CD14-positive monocyte (primary cell): ENCODE measurements at regions not wholly inside any gene's neighbourhood (a gene's known extent, or its start where the extent isn't known, plus 50 kb on each side); places are given as distances from the start of the nearest gene placed in this dataset.
A peak's percentile ranks its signal among the peaks of the same experiment; 100 is the strongest.

Experiments
- DNase-seq, 3 donors: peaks; one replicate each; pipeline ENCODE4 v3.0.0-alpha.2; 2011 to 2022
- H2AFZ ChIP-seq: 2 replicates; pipeline ENCODE4 v1.6.0; 2012; ENCODE audit warnings: mild to moderate bottlenecking, low read depth, low read length, inconsistent platforms; ENCODE audit not compliant: insufficient read depth, poor library complexity, severe bottlenecking
- H3K27ac ChIP-seq, 2 donors: 1 replicate in 1 of 2; 2 replicates in 1 of 2; pipeline ENCODE4 v1.5.1; 2012 to 2013; ENCODE audit warnings: low read length in 2 of 2, control low read depth in 1 of 2, inconsistent platforms in 1 of 2, low read depth in 1 of 2, mild to moderate bottlenecking in 1 of 2
- H3K27me3 ChIP-seq, 2 donors: one replicate each; pipeline versions ENCODE4 v1.6.0 to v1.6.1; 2011 to 2013; ENCODE audit warnings: low read length in 2 of 2; ENCODE audit not compliant: control insufficient read depth in 2 of 2, insufficient read depth in 2 of 2
- H3K36me3 ChIP-seq, 2 donors: replicated peaks in 1 of 2; 1 replicate in 1 of 2; 2 replicates in 1 of 2; pipeline versions ENCODE4 v1.5.1 to v1.6.1; 2012 to 2013; ENCODE audit warnings: low read length in 2 of 2, control low read depth in 1 of 2, inconsistent platforms in 1 of 2, mild to moderate bottlenecking in 1 of 2; ENCODE audit not compliant: insufficient read depth in 2 of 2, control insufficient read depth in 1 of 2
- H3K4me1 ChIP-seq, 2 donors: 1 replicate in 1 of 2; 2 replicates in 1 of 2; pipeline versions ENCODE4 v1.5.1 to v1.6.1; 2012 to 2013; ENCODE audit warnings: low read length in 2 of 2, control low read depth in 1 of 2, inconsistent platforms in 1 of 2, mild to moderate bottlenecking in 1 of 2, moderate library complexity in 1 of 2; ENCODE audit not compliant: insufficient read depth in 2 of 2, control insufficient read depth in 1 of 2
- H3K4me2 ChIP-seq: replicated peaks from 2 replicates; pipeline ENCODE3; 2012; ENCODE audit warnings: low read length, moderate library complexity, mild to moderate bottlenecking; ENCODE audit not compliant: poor library complexity, severe bottlenecking; ENCODE audit errors: extremely low read depth
- H3K4me3 ChIP-seq, 3 experiments: fragments of 200-600 bp in 1 of 3; sonication (generic) in 1 of 3; replicated peaks in 1 of 3; 1 replicate in 2 of 3; 2 replicates in 1 of 3; pipeline ENCODE4 v1.5.1; 2011 to 2013; ENCODE audit warnings: low read length in 3 of 3, mild to moderate bottlenecking in 3 of 3, control low read depth in 2 of 3, low read depth in 2 of 3, inconsistent platforms in 1 of 3, moderate library complexity in 1 of 3
- H3K79me2 ChIP-seq: 2 replicates; pipeline ENCODE4 v1.6.0; 2012; ENCODE audit warnings: mild to moderate bottlenecking, control low read depth, inconsistent platforms, low read length, moderate library complexity; ENCODE audit not compliant: insufficient read depth
- H3K9ac ChIP-seq: 2 replicates; pipeline ENCODE4 v1.6.0; 2017; ENCODE audit warnings: low read length, mild to moderate bottlenecking; ENCODE audit not compliant: insufficient read depth, poor library complexity, severe bottlenecking
- H3K9me3 ChIP-seq, 2 donors: replicated peaks in 1 of 2; 1 replicate in 1 of 2; 2 replicates in 1 of 2; pipeline versions ENCODE4 v1.5.1 to v1.6.1; 2012 to 2013; ENCODE audit warnings: low read length in 2 of 2, control low read depth in 1 of 2; ENCODE audit not compliant: control insufficient read depth in 1 of 2, insufficient read depth in 1 of 2
- H4K20me1 ChIP-seq: 2 replicates; pipeline ENCODE4 v1.6.0; 2012; ENCODE audit warnings: mild to moderate bottlenecking, low read length, control low read depth, moderate library complexity; ENCODE audit not compliant: insufficient read depth
- H3K27ac Mint-ChIP-seq, 7 donors: one replicate each; pipeline ENCODE4 v1.8.0; 2020; ENCODE audit warnings: mild to moderate bottlenecking in 7 of 7, mixed read lengths in 7 of 7, moderate library complexity in 6 of 7, inconsistent platforms in 2 of 7
- H3K27me3 Mint-ChIP-seq, 3 donors: one replicate each; pipeline ENCODE4 v1.8.0; 2021 to 2022; ENCODE audit warnings: low read depth in 3 of 3, mild to moderate bottlenecking in 3 of 3, mixed read lengths in 3 of 3, moderate library complexity in 3 of 3, inconsistent platforms in 1 of 3
- H3K36me3 Mint-ChIP-seq, 2 donors: one replicate each; pipeline ENCODE4 v1.8.0; 2020; ENCODE audit warnings: mixed read lengths in 2 of 2, inconsistent platforms in 1 of 2, mild to moderate bottlenecking in 1 of 2
- H3K4me1 Mint-ChIP-seq: one replicate; pipeline ENCODE4 v1.8.0; 2020; ENCODE audit warnings: mild to moderate bottlenecking, mixed read lengths
- H3K4me3 Mint-ChIP-seq, 2 donors: one replicate each; pipeline ENCODE4 v1.8.0; 2020; ENCODE audit warnings: mild to moderate bottlenecking in 2 of 2, mixed read lengths in 2 of 2, moderate library complexity in 1 of 2
- H3K9me3 Mint-ChIP-seq, 7 donors: one replicate each; pipeline ENCODE4 v1.8.0; 2020 to 2022; ENCODE audit warnings: mixed read lengths in 7 of 7, mild to moderate bottlenecking in 6 of 7, moderate library complexity in 6 of 7, inconsistent platforms in 2 of 7
- CTCF ChIP-seq: fragments of 200-600 bp; IDR thresholded peaks from one replicate; pipeline ENCODE4 v1.8.0; 2022; ENCODE audit warnings: antibody characterized with exemption, mild to moderate bottlenecking
- WGBS: methylation state at CpG from one replicate; pipeline ENCODE4 v1.1.5; 2013; ENCODE audit warnings: missing lambda C conversion rate; ENCODE audit not compliant: insufficient coverage; 5-methylcytosine and 5-hydroxymethylcytosine counted together
- intact Hi-C, 2 donors: fragments of 100-400 bp; cut with micrococcal nuclease; formaldehyde crosslinking; loops; one replicate each; pipeline versions ENCODE4 v1.15.0 to v1.15.1; 2023

GRCh38 chr5:89303033-89303480, 420.1 kb upstream of the MEF2C start:
- peak overlapping the region; percentile 52 for H2AFZ ChIP-seq
- no peaks in the 10 kb centered on the region for H4K20me1 ChIP-seq
- H3K4me3 ChIP-seq: peak overlapping the region in 2 of 3 experiments; percentile 19 to 34
- no CpG with 5 or more reads among the region's 4 CpGs for WGBS
- no peak overlapping the region for H3K9ac ChIP-seq
- H3K36me3 ChIP-seq: no peaks in the 10 kb centered on the region
- no peak for TF ChIP-seq CTCF
- intact Hi-C loops: loop anchor here in 1 of 2 donors (10.0 kb wide), 1 partner anchor 92 kb away; no protein-coding TSS in a partner anchor
- Mint-ChIP-seq H3K9me3 (peaks cover 0 to 4% (median 3%) of the 10 kb centered on the region in 7 donors), H3K27me3 (peaks cover 0 to 1% (median 0%) of the 10 kb centered on the region in 3 donors), H3K4me1 (peaks cover 55% of the 10 kb centered on the region), H3K36me3 (peaks cover 0 to 3% of the 10 kb centered on the region in 2 donors), H3K4me3 (peak overlapping the region; percentile 0 to 46), H3K27ac (peak overlapping the region; percentile 75 to 89 (median 82))
- H3K9me3 ChIP-seq: no peaks in the 10 kb centered on the region
- peak overlapping the region; percentile 66 for H3K4me2 ChIP-seq
- DNase-seq: peak; percentile 82 to 94 (median 90)
- H3K27ac ChIP-seq: peak overlapping the region in 1 of 2 donors; percentile 84
- peaks cover 42 to 58% of the 10 kb centered on the region in 2 donors for H3K4me1 ChIP-seq
- H3K79me2 ChIP-seq: no peaks in the 10 kb centered on the region
- no peaks in the 10 kb centered on the region for H3K27me3 ChIP-seq

DNA sequence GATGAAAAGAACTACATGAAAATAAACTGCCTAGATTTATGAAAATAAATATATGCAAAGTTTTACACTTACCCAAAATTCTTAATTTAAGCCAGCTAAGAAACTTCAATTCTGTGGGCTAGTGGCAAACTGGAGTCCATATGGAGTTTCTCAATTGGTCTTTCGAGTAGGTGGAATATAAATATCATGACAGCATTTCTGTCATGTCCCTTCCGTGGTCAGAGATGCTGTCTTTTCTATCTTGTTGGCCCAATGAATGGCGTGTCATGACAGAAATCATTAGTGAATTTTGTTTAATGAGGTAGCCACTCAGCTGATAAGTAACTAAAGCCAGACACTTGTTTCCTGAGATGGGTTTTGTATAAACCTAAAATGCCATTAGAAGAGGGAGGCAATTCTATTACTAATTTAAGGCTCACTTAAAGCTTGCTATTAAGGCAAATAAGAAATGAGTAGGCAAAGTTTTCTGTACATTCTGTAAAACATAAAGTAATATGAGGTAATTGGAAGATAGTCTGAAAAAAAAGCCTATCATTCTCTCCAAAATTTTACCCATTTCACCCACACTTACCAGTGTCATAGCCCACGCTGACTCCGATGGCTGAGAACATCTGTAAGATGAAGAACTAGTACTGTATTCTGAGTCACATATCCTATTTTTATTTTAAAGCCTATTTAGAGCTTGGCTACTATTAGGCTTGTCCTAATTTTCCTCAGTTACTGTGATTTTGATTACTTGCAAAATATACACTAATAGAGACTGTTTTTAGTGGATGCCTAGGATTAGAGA, 419.3 kb upstream of the MEF2C start:
- Mint-ChIP-seq H3K9me3 (peaks cover 0 to 3% (median 0%) of the 10 kb centered on the region in 7 donors), H3K27me3 (no peaks in the 10 kb centered on the region), H3K27ac (peak overlapping the region; percentile 59 to 87 (median 79)), H3K36me3 (peaks cover 0 to 3% of the 10 kb centered on the region in 2 donors), H3K4me1 (peaks cover 56% of the 10 kb centered on the region), H3K4me3 (no peak overlapping the region)
- peaks cover 42 to 58% of the 10 kb centered on the region in 2 donors for H3K4me1 ChIP-seq
- peak in 2 of 3 donors; percentile 52 to 56 for DNase-seq
- intact Hi-C loops: loop anchor here in 1 of 2 donors (10.0 kb wide), 1 partner anchor 93 kb away; no protein-coding TSS in a partner anchor
- peak overlapping the region in 1 of 3 experiments; percentile 34 for H3K4me3 ChIP-seq
- no peak for TF ChIP-seq CTCF
- H3K27ac ChIP-seq: peak overlapping the region in 1 of 2 donors; percentile 84
- H4K20me1 ChIP-seq: no peaks in the 10 kb centered on the region
- H3K9me3 ChIP-seq: no peaks in the 10 kb centered on the region
- H3K9ac ChIP-seq: no peak overlapping the region
- H3K4me2 ChIP-seq: peak overlapping the region; percentile 66
- no peak overlapping the region for H2AFZ ChIP-seq
- WGBS: no CpG with 5 or more reads among the region's 5 CpGs
- no peaks in the 10 kb centered on the region for H3K27me3 ChIP-seq
- no peaks in the 10 kb centered on the region for H3K36me3 ChIP-seq
- no peaks in the 10 kb centered on the region for H3K79me2 ChIP-seq
